ENCODE measurements at regions not wholly inside any gene's neighbourhood (a gene's known extent, or its start where the extent isn't known, plus 50 kb on each side); places are given as distances from the start of the nearest gene placed in this dataset.

DNA sequence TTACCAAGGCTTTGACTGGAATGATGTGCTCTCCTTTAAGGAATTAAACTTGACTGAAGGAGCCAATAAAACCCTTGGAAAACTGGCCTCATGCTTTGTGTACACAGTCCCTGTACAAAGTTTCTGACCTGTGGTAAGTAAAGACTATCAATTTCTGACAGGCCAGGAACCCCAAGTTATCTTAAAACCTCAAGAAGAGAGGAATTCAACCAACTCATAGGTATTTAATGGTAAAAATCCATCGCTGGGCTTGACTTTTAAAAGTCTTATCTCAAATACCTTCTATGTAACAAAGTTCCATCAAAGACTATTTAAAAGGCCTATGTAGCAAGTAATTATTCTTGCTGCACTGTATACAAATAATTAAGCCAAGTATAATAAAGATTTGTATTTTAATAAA, 103.7 kb upstream of the TENT5D start:
- no peak for DNase-seq

DNA sequence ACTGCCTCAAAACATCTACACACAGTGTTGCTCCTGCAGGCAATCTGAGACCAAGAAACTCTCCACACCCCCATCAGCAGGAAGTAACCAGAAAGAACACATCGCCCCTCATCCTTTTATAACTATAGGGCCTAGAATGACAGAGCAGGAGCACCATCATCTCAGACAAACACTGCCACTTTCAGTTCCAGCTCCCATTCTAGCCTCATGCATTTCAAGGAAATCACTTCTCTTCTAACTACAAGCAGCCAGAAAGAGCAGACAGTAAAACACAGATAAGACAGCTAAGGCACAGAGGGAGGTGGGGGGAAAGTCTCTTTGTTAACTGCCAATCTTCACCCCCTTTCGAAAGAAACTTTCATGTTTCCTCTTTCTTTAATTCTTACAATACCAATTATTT, 102.6 kb upstream of the TENT5D start:
- no peak for DNase-seq

DNA sequence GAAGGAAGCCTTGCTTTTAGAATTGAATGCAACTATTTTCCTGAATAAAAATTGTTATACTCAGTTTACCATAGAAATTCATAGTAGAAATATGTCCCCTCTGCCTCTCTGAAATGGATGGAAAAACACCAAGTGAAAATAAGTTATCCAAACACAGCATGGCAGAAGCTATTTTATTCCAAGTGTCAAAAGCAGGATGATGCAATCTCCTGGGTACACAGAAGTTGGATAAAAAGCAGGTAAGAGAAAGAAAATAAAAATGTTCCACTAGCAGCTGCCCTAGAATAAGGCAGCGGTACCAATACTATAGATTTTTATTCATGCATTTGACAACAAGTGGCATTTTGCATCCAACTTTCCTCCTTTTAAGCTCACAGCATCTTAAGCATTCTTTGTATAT, 89.0 kb upstream of the TENT5D start:
- DNase-seq = no peak

DNA sequence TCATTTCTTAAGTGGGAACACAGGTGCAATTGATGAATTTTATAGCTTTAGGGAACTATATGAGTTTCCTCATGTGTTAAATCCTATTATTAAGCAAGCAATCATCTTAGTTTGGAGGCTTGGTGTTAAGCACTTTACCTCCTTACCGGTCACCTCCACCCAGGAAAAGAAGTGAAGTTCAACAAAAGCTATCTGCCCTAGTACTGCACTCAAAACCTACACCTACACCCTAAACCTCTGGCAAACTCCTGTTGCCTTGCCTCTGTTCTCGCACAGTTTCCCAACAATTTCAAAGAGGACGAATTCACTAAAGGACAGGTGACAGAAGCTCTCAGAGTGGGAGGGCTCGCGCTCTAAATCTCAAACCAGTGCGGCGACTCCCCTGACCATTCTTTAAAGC, 85.7 kb upstream of the TENT5D start:
- DNase-seq = no peak

DNA sequence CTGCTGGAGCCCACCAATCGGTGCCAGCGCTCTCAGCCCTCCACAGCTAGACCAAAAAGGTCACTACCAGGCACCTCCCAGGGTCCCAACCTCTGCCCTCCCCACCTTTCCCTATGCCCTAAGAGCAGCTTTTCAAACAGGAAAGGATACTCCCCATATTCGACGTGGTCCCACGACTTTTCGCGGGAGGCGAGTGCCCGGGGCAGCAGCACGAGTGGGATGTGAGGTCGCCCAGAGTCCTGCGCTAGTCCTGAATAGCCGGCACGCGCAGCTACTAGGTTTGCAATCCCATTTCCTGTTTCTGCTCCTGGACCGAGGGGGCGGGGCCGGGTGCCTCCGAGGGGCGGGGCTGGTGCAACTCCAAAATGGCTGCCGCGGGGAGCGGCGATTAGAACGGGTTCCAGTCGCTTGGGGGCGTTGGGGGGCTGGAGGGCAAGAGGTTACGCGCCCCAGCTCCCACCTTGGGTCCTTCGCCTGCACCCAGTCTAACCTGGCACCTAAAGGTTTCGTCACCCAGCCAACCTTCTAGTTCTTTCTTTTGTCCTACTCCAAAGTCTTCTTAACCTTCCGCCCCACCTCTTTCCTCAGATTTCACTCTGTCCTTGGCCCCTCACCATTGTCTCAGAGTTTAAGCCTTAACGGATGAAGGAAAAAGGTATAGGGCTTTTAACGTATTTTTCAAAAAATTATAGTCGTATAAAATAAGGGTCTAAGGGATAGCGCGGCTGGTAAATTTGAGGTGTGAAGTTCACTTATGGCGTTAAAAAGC, 85.0 kb upstream of the TENT5D start:
- no peak for DNase-seq

DNA sequence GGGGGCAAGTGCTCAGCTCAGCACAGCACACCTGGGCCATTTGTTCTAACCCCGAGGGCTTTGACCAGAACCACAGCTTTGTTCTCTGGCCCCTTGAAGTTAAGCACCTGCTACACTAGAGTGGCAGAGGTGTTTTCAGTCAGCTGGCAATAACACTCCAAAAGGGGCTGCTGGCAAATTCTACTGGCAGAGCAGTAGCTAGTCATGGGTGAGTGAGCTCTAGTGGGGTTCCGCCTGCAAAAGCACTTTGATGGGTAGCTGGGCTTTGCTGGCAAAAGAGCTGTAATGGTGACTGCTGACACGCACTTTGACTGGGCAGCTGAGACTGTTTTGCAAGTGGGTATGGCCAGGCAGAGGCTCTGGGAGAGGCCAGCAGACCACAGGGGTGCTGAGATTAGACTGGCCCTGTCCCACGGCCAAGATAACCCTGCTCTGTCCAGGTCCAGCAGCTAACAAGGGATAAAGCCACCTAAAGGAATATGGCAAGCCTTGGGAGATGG, 65.2 kb upstream of the TENT5D start:
- DNase-seq = no peak
